Stimulated activated naive CD4-positive, alpha-beta T cell (primary cell): ENCODE measurements at regions not wholly inside any gene's neighbourhood (a gene's known extent, or its start where the extent isn't known, plus 50 kb on each side); places are given as distances from the start of the nearest gene placed in this dataset.

Experiments used
- DNase-seq, 6 experiments: peaks; one replicate each; lab custom pipeline; 2025; lab: John Stamatoyannopoulos, UW

DNA sequence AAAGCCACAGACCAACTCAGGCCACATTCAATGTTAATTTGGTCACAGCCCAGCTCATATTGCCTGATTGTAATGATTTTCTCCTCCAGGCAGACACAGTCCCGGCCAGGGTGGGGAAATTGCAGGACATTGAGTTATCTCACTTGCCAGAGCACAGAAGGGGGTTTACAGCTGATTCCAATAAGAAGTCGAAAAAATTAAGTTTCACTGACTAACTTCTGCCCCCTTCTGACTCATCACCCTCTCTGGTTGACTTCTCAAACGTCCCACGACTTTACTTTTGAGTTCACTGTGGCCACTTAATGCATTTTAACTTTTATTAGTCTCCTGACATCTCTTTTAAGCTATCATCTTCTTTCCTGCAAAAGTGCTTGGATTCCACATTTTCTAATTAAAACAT, 321.4 kb upstream of the WWC1 start:
- no peak for DNase-seq

- DNase-seq, result no peak
Observed at GRCh38 chr5:167971706-167972105, 319.7 kb upstream of the WWC1 start.

GRCh38 chr5:167973126-167973525, 318.3 kb upstream of the WWC1 start:
- no peak for DNase-seq

DNA sequence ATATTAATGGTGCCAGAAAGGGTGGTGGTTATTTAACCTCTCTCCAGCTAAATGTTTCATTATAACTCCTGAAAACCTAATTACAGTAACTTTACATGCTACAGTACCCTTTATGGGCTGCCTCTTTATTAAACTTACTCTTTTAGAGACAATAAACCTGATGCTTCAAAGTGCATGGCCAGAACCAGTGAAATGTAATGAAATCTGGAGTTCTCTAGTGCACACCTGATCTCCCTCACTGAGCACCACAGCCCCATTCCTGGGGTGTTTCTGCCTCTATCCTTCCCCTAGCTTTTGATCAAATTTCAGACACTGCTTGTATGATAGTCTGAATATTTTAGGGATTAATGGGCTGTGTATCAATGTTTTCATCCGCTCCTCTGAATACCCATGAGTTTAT, 306.5 kb upstream of the WWC1 start:
- DNase-seq, result no peak

DNA sequence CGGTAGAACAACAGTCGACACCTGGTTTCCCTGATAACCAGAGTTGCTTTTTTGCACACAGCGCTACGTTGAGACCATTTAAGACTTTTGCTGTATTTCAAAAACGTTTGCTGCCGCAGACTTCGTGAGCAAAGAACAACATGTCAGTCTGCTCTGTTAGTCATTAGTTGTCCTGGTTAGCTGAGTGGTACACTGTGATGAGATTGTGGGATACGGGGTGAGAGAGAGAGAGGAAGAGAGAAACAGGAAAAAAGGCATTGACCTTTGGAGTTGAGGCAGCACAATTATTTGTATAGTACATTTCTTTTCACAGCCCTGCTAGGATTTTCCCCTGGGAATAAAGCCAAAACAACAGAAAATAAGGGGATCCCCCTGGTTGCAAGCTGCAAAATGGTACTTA, 306.1 kb upstream of the WWC1 start:
- no peak for DNase-seq

GRCh38 chr5:167987490-167988280, 303.8 kb upstream of the WWC1 start:
- DNase-seq, result no peak

DNA sequence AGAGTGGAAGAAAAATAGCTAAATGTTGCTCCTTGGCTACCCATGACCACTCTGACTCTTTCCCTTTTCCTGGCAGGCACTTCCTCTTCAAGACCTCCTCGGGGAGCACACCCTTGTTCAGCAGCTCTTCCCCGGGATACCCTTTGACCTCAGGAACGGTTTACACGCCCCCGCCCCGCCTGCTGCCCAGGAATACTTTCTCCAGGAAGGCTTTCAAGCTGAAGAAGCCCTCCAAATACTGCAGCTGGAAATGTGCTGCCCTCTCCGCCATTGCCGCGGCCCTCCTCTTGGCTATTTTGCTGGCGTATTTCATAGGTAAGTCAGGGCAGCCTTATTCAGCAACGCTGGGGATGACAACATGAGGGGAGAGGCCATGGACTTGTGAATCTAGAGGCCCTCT, 298.6 kb upstream of the WWC1 start:
- no peak for DNase-seq

DNA sequence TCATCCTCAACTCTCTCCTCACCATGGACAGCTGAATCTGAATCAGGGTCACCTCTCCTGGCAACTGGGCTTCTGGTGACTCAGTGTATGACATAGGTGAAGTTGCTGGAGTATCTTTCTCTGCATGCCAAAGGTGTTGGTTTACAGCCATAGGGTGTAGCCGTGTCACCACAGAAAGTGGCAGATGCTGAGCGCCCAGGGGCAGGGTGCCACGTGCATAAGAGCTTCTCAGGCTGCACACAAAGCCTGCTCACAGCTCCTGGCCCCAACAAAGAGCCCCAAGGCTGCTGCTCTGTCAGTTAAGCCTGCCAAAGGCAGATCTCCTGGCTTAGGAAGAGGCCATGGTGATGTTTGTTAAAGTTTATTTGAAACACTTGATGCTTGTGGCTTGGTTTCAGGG, 297.7 kb upstream of the WWC1 start:
- no peak for DNase-seq

GRCh38 chr5:167995844-167996425, 295.5 kb upstream of the WWC1 start:
- DNase-seq, result no peak

DNA sequence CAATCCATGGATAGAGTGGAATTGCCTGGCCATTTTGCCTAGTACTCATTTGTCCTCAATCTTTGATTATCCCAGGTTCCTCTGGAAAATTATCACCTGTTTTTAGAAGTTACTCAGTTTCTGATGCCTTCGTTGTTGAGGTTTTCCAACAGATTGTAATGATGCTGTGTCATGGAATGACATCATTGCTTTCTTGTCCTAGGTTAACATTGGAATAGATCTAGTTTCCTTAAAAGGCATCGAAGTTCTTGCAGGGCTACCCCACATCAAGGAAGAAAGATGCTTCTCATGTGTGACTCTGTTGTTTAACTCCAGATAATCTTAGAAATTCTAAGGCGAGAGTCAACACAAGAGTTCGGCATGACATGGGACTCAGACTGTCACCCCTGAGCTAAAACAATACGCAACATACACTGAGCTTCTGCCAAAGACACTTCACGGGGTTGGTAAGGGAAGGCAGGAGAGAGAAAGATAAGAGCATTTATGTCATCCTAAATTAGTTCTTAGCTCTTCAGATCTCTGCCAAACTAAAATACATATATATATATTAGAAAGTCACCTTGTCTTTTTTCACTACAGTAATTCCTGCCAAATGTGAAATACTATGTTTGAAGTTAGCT, 293.2 kb upstream of the WWC1 start:
- no peak for DNase-seq

- no peak for DNase-seq
Observed at GRCh38 chr5:167999182-167999581, 292.3 kb upstream of the WWC1 start.

DNA sequence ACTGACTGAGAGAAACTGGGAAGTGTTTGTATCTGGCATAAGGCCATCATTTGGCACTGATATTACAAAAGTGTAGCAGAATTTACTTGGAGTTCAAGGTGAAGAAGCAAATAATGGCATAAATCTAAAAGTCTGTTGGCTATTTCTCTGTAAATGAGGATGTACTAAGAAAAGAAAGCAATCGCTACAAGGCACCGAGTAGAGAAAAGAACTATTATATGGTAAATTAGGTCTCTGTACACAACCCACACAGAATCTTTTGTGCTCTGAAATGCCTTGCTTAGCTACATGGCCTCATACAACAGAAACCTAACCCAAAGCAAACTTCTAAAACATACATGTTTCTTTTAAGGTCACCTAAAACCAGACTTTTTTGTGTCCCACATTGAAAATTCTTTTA, 290.1 kb upstream of the WWC1 start:
- DNase-seq, result no peak

DNA sequence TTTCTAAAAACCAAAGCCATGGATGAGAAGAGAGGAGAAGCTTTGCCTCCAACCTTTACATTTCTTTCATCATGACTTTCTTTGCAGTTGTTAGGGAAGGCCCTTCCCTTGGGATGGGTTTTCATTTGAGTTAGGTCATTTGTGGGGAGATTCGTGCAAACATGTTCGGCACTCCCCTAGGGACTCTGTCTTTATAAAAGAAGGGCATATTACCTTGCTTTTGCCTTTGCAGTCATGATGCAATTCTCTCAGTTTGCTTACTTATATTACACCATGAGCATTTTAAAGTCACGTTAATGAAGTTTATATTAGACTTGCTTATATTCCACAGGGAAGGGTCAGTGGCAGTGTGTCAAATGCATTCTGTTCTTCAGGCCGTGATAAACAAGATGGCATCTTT, 289.3 kb upstream of the WWC1 start:
- no peak for DNase-seq

- DNase-seq, result no peak
Observed at GRCh38 chr5:168005093-168005492, 286.4 kb upstream of the WWC1 start.

- no peak for DNase-seq
Observed at GRCh38 chr5:168005936-168006335, 285.5 kb upstream of the WWC1 start.

DNA sequence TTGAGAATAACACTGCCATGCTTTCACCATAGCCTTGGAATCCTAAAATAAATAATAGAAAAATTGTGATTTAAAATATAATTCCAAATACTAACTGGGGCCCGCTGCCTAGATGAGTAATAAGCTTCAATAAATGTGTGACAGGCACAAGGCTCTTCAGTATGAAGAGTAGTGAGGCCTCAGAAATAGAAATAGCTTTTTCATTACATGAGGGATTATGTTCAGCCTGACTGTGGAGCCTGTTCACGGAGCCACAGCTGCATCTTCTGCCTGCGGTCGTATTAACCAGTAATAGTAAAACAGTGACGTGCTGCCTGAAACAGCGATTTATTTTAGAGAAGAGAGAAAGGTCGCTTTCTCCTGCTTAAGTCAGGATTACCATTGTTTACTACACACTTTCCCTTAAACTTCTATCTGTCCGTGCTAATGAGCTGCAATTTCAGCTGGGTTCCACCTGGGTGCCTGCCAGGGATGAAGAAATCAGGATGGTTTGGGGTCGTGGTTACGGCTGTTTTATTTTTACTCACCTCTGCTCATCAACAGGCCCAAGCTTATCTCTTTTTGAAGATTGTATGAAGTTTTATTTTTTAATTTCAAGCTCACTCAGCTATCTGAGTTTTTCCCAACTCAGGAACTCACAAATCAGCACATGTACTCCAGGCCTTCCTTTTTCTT, 284.9 kb upstream of the WWC1 start:
- no peak for DNase-seq

DNA sequence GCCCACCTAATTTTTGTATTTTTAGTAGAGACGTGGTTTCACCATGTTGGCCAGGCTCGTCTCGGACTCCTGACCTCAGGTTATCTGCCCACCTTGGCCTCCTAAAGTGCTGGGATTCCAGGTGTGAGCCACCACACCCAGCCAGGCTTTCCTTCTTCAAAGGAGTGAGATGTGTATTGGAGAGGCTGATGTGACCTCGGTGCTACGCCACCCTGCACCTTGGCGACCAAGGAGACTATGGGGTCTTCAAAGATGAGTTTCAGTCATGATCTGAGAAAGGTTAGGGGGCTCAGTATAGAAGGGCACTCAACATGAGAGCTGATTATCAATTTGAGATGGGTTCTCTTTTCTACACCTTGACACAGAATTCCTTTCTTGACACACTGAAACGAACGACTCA, 284.2 kb upstream of the WWC1 start:
- DNase-seq, result no peak

DNA sequence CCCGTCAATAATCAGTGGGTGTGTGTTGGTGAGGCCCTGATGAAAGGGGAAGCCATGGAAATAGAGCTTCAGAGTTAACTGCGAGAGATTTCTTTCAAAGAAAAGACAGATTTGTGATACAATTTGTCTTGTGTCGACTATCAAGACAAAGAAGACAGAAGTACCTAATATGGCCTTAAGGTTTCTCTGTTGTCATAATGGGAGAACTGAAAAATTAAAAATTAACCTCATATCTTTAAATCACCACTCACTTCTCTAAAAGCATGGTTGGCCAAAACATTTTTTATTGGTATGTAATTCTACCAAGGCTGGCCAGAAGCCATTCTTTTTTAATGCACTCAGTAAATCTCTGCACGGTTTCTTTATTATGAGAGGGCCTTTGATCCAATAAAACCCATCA, 282.9 kb upstream of the WWC1 start:
- no peak for DNase-seq

GRCh38 chr5:168011096-168011495, 280.3 kb upstream of the WWC1 start:
- no peak for DNase-seq

DNA sequence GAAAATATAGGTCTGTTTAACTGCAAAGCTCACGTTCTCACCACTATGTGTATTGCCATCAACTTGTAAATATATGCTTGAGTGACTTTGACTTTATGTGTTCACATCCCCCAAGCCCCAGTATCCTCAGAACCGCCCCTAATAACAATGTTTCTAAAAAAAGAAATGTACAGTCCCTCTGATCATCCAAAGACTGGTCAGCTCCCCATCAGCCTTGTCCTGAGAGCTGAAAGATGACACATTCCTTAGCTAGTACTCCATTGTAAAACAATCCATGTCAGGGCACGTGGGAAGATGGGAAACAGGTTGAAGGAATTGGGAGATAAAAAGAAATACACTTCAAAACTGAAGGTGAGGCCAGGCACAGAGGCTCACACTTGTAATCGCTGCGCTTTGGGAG, 279.4 kb upstream of the WWC1 start:
- no peak for DNase-seq

GRCh38 chr5:168013546-168013945, 277.9 kb upstream of the WWC1 start:
- no peak for DNase-seq

GRCh38 chr5:168014433-168015123, 276.9 kb upstream of the WWC1 start:
- DNase-seq, result no peak
